Liver (tissue), 8 donors: ENCODE measurements at regions not wholly inside any gene's neighbourhood (a gene's known extent, or its start where the extent isn't known, plus 50 kb on each side); places are given as distances from the start of the nearest gene placed in this dataset.

ENCODE experiments used
- DNase-seq: peaks from one replicate; pipeline ENCODE4 v3.0.0-alpha.2; 2017; ENCODE audit warnings: low spot score
- H3K27ac ChIP-seq, 2 donors: one replicate each; pipeline ENCODE4 v1.7.0; 2013; ENCODE audit warnings: inconsistent platforms in 2 of 2, low read length in 2 of 2, control low read depth in 1 of 2, low read depth in 1 of 2, mild to moderate bottlenecking in 1 of 2
- H3K27me3 ChIP-seq, 4 donors: one replicate each; pipeline versions ENCODE4 v1.6.1 to v1.7.0; 2013; ENCODE audit warnings: low read length in 3 of 4, inconsistent platforms in 1 of 4, mild to moderate bottlenecking in 1 of 4, moderate library complexity in 1 of 4; ENCODE audit not compliant: control insufficient read depth in 4 of 4, insufficient read depth in 4 of 4
- H3K36me3 ChIP-seq, 4 donors: one replicate each; pipeline versions ENCODE4 v1.6.1 to v1.7.0; 2013; ENCODE audit warnings: low read length in 3 of 4, mild to moderate bottlenecking in 3 of 4, low read depth in 1 of 4, moderate library complexity in 1 of 4; ENCODE audit not compliant: control insufficient read depth in 4 of 4, insufficient read depth in 3 of 4
- H3K4me1 ChIP-seq, 4 donors: one replicate each; pipeline versions ENCODE4 v1.6.1 to v1.7.0; 2013; ENCODE audit warnings: low read length in 3 of 4, mild to moderate bottlenecking in 3 of 4, moderate library complexity in 1 of 4; ENCODE audit not compliant: control insufficient read depth in 4 of 4, insufficient read depth in 4 of 4
- H3K4me3 ChIP-seq, 3 donors: one replicate each; pipeline versions ENCODE4 v1.6.1 to v1.7.0; 2013; ENCODE audit warnings: low read length in 3 of 3, control low read depth in 1 of 3, low read depth in 1 of 3, mild to moderate bottlenecking in 1 of 3
- H3K9ac ChIP-seq, 2 donors: one replicate each; pipeline ENCODE4 v1.7.0; 2013; ENCODE audit warnings: low read length in 2 of 2, mild to moderate bottlenecking in 2 of 2, moderate library complexity in 2 of 2, control low read depth in 1 of 2, low read depth in 1 of 2
- H3K9me3 ChIP-seq, 4 donors: one replicate each; pipeline versions ENCODE4 v1.6.1 to v1.7.0; 2013; ENCODE audit warnings: low read length in 3 of 4; ENCODE audit not compliant: control insufficient read depth in 4 of 4
- ATF3 ChIP-seq: IDR thresholded peaks from 2 replicates; pipeline ENCODE4 v1.6.1; 2016; ENCODE audit warnings: antibody characterized with exemption
- CTCF ChIP-seq: fragments of 150-350 bp; IDR thresholded peaks from 2 replicates; pipeline ENCODE4 v1.5.1; 2017; ENCODE audit warnings: improper control_type of control experiment, low read depth, low read length; ENCODE audit not compliant: missing input control
- GABPA ChIP-seq, 2 donors: IDR thresholded peaks in 1 of 2; conservative IDR thresholded peaks in 1 of 2; 2 replicates each; pipeline ENCODE4 v1.6.1; 2016; ENCODE audit warnings: antibody characterized with exemption in 2 of 2, mild to moderate bottlenecking in 1 of 2, moderate library complexity in 1 of 2
- HNF4A ChIP-seq, 2 donors: conservative IDR thresholded peaks; 2 replicates each; pipeline ENCODE4 v1.6.1; 2016; ENCODE audit warnings: antibody characterized with exemption in 2 of 2, mild to moderate bottlenecking in 2 of 2
- HNF4G ChIP-seq: IDR thresholded peaks from 2 replicates; pipeline ENCODE4 v1.6.1; 2016; ENCODE audit warnings: antibody characterized with exemption
- NR2F2 ChIP-seq: IDR thresholded peaks from 2 replicates; pipeline ENCODE4 v1.6.1; 2016; ENCODE audit warnings: antibody characterized with exemption
- RAD21 ChIP-seq, 2 donors: IDR thresholded peaks; 2 replicates each; pipeline ENCODE4 v1.6.1; 2016; ENCODE audit warnings: antibody characterized with exemption in 2 of 2, mild to moderate bottlenecking in 2 of 2
- REST ChIP-seq: IDR thresholded peaks from 2 replicates; pipeline ENCODE4 v1.6.1; 2016; ENCODE audit warnings: antibody characterized with exemption, mild to moderate bottlenecking
- RXRA ChIP-seq, 2 donors: IDR thresholded peaks; 2 replicates each; pipeline ENCODE4 v1.6.1; 2017 to 2018; ENCODE audit warnings: antibody characterized with exemption in 2 of 2, mild to moderate bottlenecking in 1 of 2
- SP1 ChIP-seq: IDR thresholded peaks from 2 replicates; pipeline ENCODE4 v1.6.1; 2018; ENCODE audit warnings: antibody characterized with exemption, mild to moderate bottlenecking
- TAF1 ChIP-seq: conservative IDR thresholded peaks from 2 replicates; pipeline ENCODE4 v1.6.1; 2016; ENCODE audit warnings: antibody characterized with exemption, mild to moderate bottlenecking
- ZBTB33 ChIP-seq: IDR thresholded peaks from 2 replicates; pipeline ENCODE4 v1.6.1; 2016; ENCODE audit warnings: antibody characterized with exemption
- WGBS: extraction: QIAGEN DNeasy Blood & Tissue Kit; methylation state at CpG from one replicate; pipeline ENCODE4 v1.1.7; 2013; 5-methylcytosine and 5-hydroxymethylcytosine counted together
- donor health status: healthy.
- donor health status: healthy.
- donor health status: healthy.
- donor health status: healthy.
- donor health status: healthy.

- peaks cover 0 to 2% (median 0%) of the 10 kb centered on the region in 4 donors for H3K27me3 ChIP-seq
- WGBS: 48% methylated on average over 9 of the region's 9 CpGs
- no peak for DNase-seq
- no peaks in the 10 kb centered on the region for H3K9me3 ChIP-seq
- no peak overlapping the region for H3K27ac ChIP-seq
- H3K9ac ChIP-seq: no peak overlapping the region
- TF ChIP-seq RAD21 (IDR thresholded peaks at IDR 0.05): no peak
- no peak for TF ChIP-seq GABPA (IDR thresholded peaks at IDR 0.05 in 1 of 2, conservative IDR thresholded peaks at IDR 0.05 in 1 of 2)
- TF ChIP-seq ZBTB33: no peak
- TF ChIP-seq ATF3: no peak
- TF ChIP-seq HNF4A (conservative IDR thresholded peaks at IDR 0.05): no peak
- no peak for TF ChIP-seq NR2F2
- TF ChIP-seq HNF4G: no peak
- no peak for TF ChIP-seq TAF1
- no peak for TF ChIP-seq RXRA (IDR thresholded peaks at IDR 0.05)
- no peaks in the 10 kb centered on the region for H3K4me1 ChIP-seq
- H3K4me3 ChIP-seq: no peak overlapping the region
- H3K36me3 ChIP-seq: no peaks in the 10 kb centered on the region
Measured at GRCh38 chr6:45830441-45831139, 185.1 kb downstream of the CLIC5 start.

GRCh38 chr6:45829873-45830272 lies 185.8 kb downstream of the CLIC5 start:
- Histone ChIP-seq H3K4me1 (no peaks in the 10 kb centered on the region), H3K9me3 (no peaks in the 10 kb centered on the region), H3K27me3 (peaks cover 0 to 2% (median 0%) of the 10 kb centered on the region in 4 donors), H3K36me3 (no peaks in the 10 kb centered on the region), H3K9ac (no peak overlapping the region), H3K4me3 (no peak overlapping the region), H3K27ac (no peak overlapping the region)
- DNase-seq: no peak
- 92% methylated on average over 1 of the region's 1 CpG for WGBS
- TF ChIP-seq NR2F2: no peak
- TF ChIP-seq ZBTB33: no peak
- no peak for TF ChIP-seq CTCF
- TF ChIP-seq REST: no peak
- no peak for TF ChIP-seq ATF3
- TF ChIP-seq SP1: no peak
- TF ChIP-seq GABPA (IDR thresholded peaks at IDR 0.05 in 1 of 2, conservative IDR thresholded peaks at IDR 0.05 in 1 of 2): no peak
